Uterus (tissue), 2 donors: ENCODE measurements at regions not wholly inside any gene's neighbourhood (a gene's known extent, or its start where the extent isn't known, plus 50 kb on each side); places are given as distances from the start of the nearest gene placed in this dataset.

ENCODE experiments used
- POLR2A ChIP-seq, 2 donors: fragments of 450-650 bp; IDR thresholded peaks; one replicate each; pipeline ENCODE4 v1.6.1; 2016; ENCODE audit warnings: antibody characterized with exemption in 2 of 2, mild to moderate bottlenecking in 1 of 2, moderate library complexity in 1 of 2
- TF ChIP-seq, protein P1 (sequence below), 4 experiments: fragments of 200-600 bp in 2 of 4; fragments of 450-650 bp in 2 of 4; sonication (generic) in 2 of 4; IDR thresholded peaks; one replicate each; pipeline ENCODE4 v1.5.1; 2016 to 2019; ENCODE audit warnings: antibody characterized with exemption in 4 of 4, mild to moderate bottlenecking in 2 of 4, moderate library complexity in 1 of 4

DNA sequence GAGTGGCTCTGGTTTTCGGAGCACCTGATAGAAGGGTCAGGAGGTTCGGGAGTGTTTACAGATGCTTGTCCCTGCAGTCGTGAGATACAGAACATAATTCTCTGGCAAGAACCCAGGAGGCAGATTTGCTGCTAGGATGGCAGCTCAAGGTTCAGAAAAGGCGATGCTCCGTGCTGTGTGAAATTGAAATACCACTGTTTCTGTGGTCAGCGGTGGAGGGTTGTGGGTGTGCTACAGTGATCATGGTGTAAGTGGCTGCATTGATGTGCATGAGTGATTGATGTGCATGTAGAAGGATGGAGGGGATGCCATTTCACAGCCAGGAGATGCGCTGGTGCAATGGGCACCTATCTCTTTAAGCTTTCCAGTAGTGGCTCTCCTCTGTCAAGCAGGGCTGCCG, 322.1 kb downstream of the GALR1 start:
- TF ChIP-seq, protein P1, sequence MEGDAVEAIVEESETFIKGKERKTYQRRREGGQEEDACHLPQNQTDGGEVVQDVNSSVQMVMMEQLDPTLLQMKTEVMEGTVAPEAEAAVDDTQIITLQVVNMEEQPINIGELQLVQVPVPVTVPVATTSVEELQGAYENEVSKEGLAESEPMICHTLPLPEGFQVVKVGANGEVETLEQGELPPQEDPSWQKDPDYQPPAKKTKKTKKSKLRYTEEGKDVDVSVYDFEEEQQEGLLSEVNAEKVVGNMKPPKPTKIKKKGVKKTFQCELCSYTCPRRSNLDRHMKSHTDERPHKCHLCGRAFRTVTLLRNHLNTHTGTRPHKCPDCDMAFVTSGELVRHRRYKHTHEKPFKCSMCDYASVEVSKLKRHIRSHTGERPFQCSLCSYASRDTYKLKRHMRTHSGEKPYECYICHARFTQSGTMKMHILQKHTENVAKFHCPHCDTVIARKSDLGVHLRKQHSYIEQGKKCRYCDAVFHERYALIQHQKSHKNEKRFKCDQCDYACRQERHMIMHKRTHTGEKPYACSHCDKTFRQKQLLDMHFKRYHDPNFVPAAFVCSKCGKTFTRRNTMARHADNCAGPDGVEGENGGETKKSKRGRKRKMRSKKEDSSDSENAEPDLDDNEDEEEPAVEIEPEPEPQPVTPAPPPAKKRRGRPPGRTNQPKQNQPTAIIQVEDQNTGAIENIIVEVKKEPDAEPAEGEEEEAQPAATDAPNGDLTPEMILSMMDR (IDR thresholded peaks at IDR 0.05): no peak
- TF ChIP-seq POLR2A (IDR thresholded peaks at IDR 0.05): no peak
